ENCODE measurements at regions not wholly inside any gene's neighbourhood (a gene's known extent, or its start where the extent isn't known, plus 50 kb on each side); places are given as distances from the start of the nearest gene placed in this dataset.
A peak's percentile ranks its signal among the peaks of the same experiment; 100 is the strongest.

DNA sequence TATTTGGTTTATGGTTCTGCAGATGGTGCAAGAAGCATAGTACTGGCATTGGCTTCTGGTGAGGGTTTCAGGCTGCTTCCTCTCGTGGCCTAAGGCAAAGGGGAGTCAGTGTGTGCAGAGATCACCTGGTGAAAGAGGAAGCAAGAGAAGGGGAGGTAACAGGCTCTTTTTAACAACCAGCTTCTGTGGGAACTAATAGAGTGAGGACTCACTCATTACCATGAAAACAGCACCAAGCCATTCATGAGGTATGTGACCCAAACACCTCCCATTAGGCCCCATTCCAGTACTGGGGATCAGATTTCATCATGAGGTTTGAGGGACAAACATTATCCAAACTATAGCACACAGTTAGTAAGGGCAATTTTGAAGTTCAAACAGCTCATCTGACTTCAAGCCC lies 263.5 kb downstream of the TMEM38B start (continued):
- TF ChIP-seq, protein P1, sequence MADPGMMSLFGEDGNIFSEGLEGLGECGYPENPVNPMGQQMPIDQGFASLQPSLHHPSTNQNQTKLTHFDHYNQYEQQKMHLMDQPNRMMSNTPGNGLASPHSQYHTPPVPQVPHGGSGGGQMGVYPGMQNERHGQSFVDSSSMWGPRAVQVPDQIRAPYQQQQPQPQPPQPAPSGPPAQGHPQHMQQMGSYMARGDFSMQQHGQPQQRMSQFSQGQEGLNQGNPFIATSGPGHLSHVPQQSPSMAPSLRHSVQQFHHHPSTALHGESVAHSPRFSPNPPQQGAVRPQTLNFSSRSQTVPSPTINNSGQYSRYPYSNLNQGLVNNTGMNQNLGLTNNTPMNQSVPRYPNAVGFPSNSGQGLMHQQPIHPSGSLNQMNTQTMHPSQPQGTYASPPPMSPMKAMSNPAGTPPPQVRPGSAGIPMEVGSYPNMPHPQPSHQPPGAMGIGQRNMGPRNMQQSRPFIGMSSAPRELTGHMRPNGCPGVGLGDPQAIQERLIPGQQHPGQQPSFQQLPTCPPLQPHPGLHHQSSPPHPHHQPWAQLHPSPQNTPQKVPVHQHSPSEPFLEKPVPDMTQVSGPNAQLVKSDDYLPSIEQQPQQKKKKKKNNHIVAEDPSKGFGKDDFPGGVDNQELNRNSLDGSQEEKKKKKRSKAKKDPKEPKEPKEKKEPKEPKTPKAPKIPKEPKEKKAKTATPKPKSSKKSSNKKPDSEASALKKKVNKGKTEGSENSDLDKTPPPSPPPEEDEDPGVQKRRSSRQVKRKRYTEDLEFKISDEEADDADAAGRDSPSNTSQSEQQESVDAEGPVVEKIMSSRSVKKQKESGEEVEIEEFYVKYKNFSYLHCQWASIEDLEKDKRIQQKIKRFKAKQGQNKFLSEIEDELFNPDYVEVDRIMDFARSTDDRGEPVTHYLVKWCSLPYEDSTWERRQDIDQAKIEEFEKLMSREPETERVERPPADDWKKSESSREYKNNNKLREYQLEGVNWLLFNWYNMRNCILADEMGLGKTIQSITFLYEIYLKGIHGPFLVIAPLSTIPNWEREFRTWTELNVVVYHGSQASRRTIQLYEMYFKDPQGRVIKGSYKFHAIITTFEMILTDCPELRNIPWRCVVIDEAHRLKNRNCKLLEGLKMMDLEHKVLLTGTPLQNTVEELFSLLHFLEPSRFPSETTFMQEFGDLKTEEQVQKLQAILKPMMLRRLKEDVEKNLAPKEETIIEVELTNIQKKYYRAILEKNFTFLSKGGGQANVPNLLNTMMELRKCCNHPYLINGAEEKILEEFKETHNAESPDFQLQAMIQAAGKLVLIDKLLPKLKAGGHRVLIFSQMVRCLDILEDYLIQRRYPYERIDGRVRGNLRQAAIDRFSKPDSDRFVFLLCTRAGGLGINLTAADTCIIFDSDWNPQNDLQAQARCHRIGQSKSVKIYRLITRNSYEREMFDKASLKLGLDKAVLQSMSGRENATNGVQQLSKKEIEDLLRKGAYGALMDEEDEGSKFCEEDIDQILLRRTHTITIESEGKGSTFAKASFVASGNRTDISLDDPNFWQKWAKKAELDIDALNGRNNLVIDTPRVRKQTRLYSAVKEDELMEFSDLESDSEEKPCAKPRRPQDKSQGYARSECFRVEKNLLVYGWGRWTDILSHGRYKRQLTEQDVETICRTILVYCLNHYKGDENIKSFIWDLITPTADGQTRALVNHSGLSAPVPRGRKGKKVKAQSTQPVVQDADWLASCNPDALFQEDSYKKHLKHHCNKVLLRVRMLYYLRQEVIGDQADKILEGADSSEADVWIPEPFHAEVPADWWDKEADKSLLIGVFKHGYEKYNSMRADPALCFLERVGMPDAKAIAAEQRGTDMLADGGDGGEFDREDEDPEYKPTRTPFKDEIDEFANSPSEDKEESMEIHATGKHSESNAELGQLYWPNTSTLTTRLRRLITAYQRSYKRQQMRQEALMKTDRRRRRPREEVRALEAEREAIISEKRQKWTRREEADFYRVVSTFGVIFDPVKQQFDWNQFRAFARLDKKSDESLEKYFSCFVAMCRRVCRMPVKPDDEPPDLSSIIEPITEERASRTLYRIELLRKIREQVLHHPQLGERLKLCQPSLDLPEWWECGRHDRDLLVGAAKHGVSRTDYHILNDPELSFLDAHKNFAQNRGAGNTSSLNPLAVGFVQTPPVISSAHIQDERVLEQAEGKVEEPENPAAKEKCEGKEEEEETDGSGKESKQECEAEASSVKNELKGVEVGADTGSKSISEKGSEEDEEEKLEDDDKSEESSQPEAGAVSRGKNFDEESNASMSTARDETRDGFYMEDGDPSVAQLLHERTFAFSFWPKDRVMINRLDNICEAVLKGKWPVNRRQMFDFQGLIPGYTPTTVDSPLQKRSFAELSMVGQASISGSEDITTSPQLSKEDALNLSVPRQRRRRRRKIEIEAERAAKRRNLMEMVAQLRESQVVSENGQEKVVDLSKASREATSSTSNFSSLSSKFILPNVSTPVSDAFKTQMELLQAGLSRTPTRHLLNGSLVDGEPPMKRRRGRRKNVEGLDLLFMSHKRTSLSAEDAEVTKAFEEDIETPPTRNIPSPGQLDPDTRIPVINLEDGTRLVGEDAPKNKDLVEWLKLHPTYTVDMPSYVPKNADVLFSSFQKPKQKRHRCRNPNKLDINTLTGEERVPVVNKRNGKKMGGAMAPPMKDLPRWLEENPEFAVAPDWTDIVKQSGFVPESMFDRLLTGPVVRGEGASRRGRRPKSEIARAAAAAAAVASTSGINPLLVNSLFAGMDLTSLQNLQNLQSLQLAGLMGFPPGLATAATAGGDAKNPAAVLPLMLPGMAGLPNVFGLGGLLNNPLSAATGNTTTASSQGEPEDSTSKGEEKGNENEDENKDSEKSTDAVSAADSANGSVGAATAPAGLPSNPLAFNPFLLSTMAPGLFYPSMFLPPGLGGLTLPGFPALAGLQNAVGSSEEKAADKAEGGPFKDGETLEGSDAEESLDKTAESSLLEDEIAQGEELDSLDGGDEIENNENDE (IDR thresholded peaks at IDR 0.05; ENCODE audit: insufficient replicate concordance, low read length), result peak; percentile 31
- TF ChIP-seq NANOG (IDR thresholded peaks at IDR 0.05; ENCODE audit: insufficient read depth, low read depth, low read length, poor library complexity, severe bottlenecking) (peak; percentile 50), TEAD4 (IDR thresholded peaks at IDR 0.05; ENCODE audit: low read depth, low read length) (peak; percentile 33; the same call in 1 of the 2 replicates), RNF2 (IDR thresholded peaks at IDR 0.05; ENCODE audit: borderline replicate concordance, low read depth, low read length, missing control alignments, poor library complexity, severe bottlenecking) (no peak), ASH2L (IDR thresholded peaks at IDR 0.05; ENCODE audit: low read length) (peak; percentile 28), CHD2 (IDR thresholded peaks at IDR 0.05; ENCODE audit: low read length) (no peak), SP1 (IDR thresholded peaks at IDR 0.05; ENCODE audit: low read depth, low read length) (0 out of 2 replicates have a peak, but pooled peaks have one; percentile 40)
- TF ChIP-seq, protein P2, sequence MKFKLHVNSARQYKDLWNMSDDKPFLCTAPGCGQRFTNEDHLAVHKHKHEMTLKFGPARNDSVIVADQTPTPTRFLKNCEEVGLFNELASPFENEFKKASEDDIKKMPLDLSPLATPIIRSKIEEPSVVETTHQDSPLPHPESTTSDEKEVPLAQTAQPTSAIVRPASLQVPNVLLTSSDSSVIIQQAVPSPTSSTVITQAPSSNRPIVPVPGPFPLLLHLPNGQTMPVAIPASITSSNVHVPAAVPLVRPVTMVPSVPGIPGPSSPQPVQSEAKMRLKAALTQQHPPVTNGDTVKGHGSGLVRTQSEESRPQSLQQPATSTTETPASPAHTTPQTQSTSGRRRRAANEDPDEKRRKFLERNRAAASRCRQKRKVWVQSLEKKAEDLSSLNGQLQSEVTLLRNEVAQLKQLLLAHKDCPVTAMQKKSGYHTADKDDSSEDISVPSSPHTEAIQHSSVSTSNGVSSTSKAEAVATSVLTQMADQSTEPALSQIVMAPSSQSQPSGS (IDR thresholded peaks at IDR 0.05; ENCODE audit: low read length), result no peak

Measured in H1 (cell line).